SK-N-SH treated with all-trans-retinoic acid at 6 μM for 48 hours (cell line): ENCODE measurements at regions not wholly inside any gene's neighbourhood (a gene's known extent, or its start where the extent isn't known, plus 50 kb on each side); places are given as distances from the start of the nearest gene placed in this dataset.

Experiments used
- OSR1 ChIP-seq: fragments of 250-450 bp; sonication (Bioruptor Pico); IDR thresholded peaks from 2 replicates; pipeline ENCODE4 v1.8.0; 2022; ENCODE audit warnings: moderate library complexity, mild to moderate bottlenecking, inconsistent platforms
- TCF4 ChIP-seq: fragments of 250-450 bp; sonication (Bioruptor Pico); IDR thresholded peaks from 2 replicates; pipeline ENCODE4 v1.8.0; 2021; ENCODE audit warnings: mild to moderate bottlenecking, moderate library complexity, borderline replicate concordance
- TF ChIP-seq, protein P1 (sequence below): fragments of 250-450 bp; sonication (Bioruptor Pico); IDR thresholded peaks from 2 replicates; pipeline ENCODE4 v1.5.1; 2020; ENCODE audit warnings: low read depth, mild to moderate bottlenecking, moderate library complexity

DNA sequence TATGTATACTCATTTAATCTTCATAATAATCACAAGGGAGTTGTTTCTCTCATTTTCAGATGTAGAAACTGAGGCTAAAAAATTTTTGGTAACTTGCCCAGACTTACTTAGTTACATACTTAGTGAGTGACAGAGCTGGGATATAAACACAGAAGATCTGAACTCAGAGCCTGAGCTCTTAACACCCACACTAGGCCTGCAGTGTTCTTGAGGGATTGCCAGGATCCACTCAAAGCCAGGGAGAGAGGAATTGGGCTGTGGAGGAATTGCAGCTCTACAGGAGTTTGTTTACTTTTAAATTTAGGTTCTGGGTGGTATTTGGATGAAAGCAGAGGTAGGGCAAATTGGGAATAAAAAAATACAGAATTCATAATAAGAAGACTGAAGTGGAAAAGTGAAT lies 515.1 kb upstream of the PLXNA2 start:
- no peak for TF ChIP-seq OSR1 (CRISPR knock-in tag)
- no peak for TF ChIP-seq TCF4 (CRISPR knock-in tag)
- TF ChIP-seq, protein P1, sequence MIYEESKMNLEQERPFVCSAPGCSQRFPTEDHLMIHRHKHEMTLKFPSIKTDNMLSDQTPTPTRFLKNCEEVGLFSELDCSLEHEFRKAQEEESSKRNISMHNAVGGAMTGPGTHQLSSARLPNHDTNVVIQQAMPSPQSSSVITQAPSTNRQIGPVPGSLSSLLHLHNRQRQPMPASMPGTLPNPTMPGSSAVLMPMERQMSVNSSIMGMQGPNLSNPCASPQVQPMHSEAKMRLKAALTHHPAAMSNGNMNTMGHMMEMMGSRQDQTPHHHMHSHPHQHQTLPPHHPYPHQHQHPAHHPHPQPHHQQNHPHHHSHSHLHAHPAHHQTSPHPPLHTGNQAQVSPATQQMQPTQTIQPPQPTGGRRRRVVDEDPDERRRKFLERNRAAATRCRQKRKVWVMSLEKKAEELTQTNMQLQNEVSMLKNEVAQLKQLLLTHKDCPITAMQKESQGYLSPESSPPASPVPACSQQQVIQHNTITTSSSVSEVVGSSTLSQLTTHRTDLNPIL (CRISPR knock-in tag), result no peak
